Occipital lobe (tissue), 1 donor: ENCODE measurements at regions not wholly inside any gene's neighbourhood (a gene's known extent, or its start where the extent isn't known, plus 50 kb on each side); places are given as distances from the start of the nearest gene placed in this dataset.

ENCODE experiments used
- DNase-seq: peaks from one replicate; lab custom pipeline; 2025; lab: John Stamatoyannopoulos, UW

- no peak for DNase-seq
Measured at GRCh38 chr1:56394298-56394697, 185.1 kb downstream of the PLPP3 start.

GRCh38 chr1:56390934-56391731, 188.2 kb downstream of the PLPP3 start:
- DNase-seq = no peak

GRCh38 chr1:56390232-56390867, 189.0 kb downstream of the PLPP3 start:
- no peak for DNase-seq

- no peak for DNase-seq
Measured at GRCh38 chr1:56389813-56390212, 189.6 kb downstream of the PLPP3 start.

- no peak for DNase-seq
Measured at GRCh38 chr1:56387071-56387740, 192.2 kb downstream of the PLPP3 start.

- DNase-seq = no peak
Measured at GRCh38 chr1:56385314-56385713, 194.0 kb downstream of the PLPP3 start.

GRCh38 chr1:56382929-56383328, 196.4 kb downstream of the PLPP3 start:
- no peak for DNase-seq

- DNase-seq = no peak
Measured at GRCh38 chr1:56380531-56380930, 198.8 kb downstream of the PLPP3 start.

- no peak for DNase-seq
Measured at GRCh38 chr1:56378341-56379070, 200.9 kb downstream of the PLPP3 start.

- no peak for DNase-seq
Measured at GRCh38 chr1:56377431-56377830, 201.9 kb downstream of the PLPP3 start.

- DNase-seq = no peak
Measured at GRCh38 chr1:56376188-56376984, 203.0 kb downstream of the PLPP3 start.

- DNase-seq = no peak
Measured at GRCh38 chr1:56375326-56375804, 204.0 kb downstream of the PLPP3 start.

GRCh38 chr1:56374026-56374974, 205.1 kb downstream of the PLPP3 start:
- no peak for DNase-seq

- no peak for DNase-seq
Measured at GRCh38 chr1:56370513-56370912, 208.8 kb downstream of the PLPP3 start.

GRCh38 chr1:56363007-56363770, 216.2 kb downstream of the PLPP3 start:
- peak; percentile 13 for DNase-seq

- DNase-seq = no peak
Measured at GRCh38 chr1:56360021-56360420, 219.3 kb downstream of the PLPP3 start.

- no peak for DNase-seq
Measured at GRCh38 chr1:56359056-56359455, 220.3 kb downstream of the PLPP3 start.

GRCh38 chr1:56357927-56358690, 221.3 kb downstream of the PLPP3 start:
- DNase-seq = no peak
